DMS 273 (cell line): ENCODE measurements at regions not wholly inside any gene's neighbourhood (a gene's known extent, or its start where the extent isn't known, plus 50 kb on each side); places are given as distances from the start of the nearest gene placed in this dataset.
"Not testable (repeated sequence)": the region's sequence is repeated elsewhere in the genome, so short reads cannot be mapped to it uniquely, and the experiment has no call there.

ENCODE experiments used
- DNase-seq: peaks from one replicate; lab custom pipeline; 2025; ENCODE audit not compliant: unreplicated experiment; lab: John Stamatoyannopoulos, UW

DNA sequence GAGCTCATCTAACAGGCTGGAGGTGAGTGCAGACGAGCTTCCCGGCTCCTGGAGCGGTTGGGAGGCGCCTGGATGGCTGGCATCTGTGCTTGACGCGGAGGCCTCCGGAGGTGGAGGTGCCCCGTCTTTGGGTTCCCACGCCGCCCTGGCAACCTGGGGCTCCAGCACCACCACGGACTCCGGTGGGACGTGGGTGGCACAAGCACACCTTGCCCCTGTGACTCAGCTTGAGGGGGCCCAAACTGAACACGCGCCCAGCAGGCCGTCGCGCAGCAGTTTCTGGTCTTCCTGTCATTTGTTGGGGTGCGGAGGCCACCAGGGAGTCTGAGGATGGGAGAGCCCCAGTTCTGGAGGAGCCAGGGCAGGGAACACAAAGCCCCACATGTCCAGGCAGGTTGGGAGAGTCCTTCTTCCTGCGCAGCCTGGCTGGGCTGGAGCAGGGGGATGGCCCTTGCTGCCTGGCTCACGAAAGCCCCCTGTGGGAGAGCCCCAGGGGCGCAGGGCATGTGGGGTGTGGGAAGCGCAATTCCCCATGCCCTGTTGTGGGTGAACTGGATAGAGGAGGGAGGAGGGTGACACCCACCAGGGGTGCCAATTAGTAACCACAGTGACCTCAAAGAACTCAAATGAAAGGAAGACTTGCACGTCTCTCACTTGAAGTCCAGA, 1378.6 kb upstream of the DEFB115 start:
- peak; percentile 7 for DNase-seq

- DNase-seq, result peak; percentile 19
These were observed 1376.4 kb upstream of the DEFB115 start for GRCh38 chr20:29881107-29881506.

DNA sequence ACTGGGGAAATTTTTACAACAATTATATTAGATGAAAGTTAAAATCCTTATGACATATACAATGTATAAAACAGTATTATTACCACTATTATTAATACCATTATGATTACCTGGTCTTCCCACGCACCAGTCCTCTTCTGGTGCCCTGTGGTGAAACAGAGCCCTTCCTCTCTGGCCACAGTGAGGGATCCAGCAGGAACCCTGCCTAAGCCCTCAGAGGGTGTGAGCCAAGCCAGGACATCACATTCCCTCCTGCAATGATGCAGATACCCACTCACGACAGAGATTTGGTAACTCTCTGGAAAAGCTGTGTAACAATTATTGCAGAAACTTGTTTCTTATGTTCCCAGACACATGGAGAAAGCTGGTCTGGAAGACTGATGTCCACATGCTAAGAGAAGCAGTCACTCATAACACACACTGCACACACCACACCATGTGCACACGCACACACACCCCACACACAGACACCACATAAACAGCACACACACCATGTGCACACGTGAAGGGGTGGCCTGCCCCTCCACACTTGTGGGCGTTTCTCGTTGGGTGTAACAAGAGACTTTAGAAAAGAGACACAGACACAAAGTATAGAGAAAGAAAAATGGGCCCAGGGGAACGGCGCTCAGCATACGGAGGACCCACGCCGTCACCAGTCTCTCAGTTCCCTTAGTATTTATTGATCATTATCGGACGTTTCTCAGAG, 1373.8 kb upstream of the DEFB115 start:
- not testable (repeated sequence) for DNase-seq

- DNase-seq, result not testable (repeated sequence)
These were observed 1373.1 kb upstream of the DEFB115 start for GRCh38 chr20:29884322-29884721.

DNA sequence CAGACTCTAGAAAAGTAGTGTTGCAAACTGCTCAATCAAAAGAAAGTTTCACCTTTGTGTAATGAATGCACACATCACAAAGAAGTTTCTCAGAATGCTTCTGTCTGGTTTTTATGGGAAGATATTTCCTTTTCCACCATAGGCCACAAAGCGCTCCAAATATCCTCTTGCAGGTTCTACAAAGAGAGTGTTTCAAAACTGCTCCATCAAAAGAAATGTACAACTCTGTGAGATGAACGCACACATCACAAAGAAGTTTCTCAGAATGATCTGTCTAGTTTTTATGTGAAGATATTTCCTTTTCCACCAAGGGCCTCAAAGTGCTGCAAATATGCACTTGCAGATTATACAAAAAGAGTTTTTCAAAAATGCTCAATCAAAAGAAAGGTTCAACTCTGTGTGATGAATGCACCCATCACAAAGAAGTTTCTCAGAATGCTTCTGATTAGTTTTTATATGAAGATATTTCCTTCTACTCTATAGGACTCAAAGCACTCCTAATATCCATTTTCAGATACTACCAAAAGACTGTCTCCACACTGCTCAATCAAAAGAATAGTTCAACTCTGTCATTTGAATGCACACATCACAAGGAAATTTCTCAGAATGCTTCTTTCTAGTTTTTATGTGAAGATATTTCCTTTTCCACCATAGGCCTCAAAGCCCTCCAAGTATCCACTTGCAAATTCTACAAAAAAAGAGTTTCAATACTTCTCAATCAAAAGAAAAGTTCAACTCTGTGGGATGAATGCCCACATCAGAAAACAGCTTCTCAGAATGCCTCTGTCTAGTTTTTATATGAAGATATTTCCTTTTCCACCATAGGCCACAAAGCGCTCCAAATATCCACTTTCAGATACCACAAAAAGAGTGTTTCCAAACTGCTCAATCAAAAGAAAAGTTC, 1371.9 kb upstream of the DEFB115 start:
- DNase-seq, result not testable (repeated sequence)

GRCh38 chr20:29891555-29891954, 1365.9 kb upstream of the DEFB115 start:
- DNase-seq, result not testable (repeated sequence)
